ENCODE measurements at regions not wholly inside any gene's neighbourhood (a gene's known extent, or its start where the extent isn't known, plus 50 kb on each side); places are given as distances from the start of the nearest gene placed in this dataset.

GRCh38 chr5:148723143-148723542 is 68.8 kb upstream of the HTR4 start:
- no peak for TF ChIP-seq CTCF (IDR thresholded peaks at IDR 0.05)
- TF ChIP-seq FOXJ3 (CRISPR knock-in tag; IDR thresholded peaks at IDR 0.05; ENCODE audit: borderline replicate concordance) = no peak
- no peak for TF ChIP-seq SP1 (CRISPR knock-in tag; conservative IDR thresholded peaks at IDR 0.05)
- no peak for TF ChIP-seq MAX (CRISPR knock-in tag; IDR thresholded peaks at IDR 0.05)
- no peak for TF ChIP-seq IRF1 (CRISPR knock-in tag; IDR thresholded peaks at IDR 0.05)
- TF ChIP-seq ZBTB21 (CRISPR knock-in tag; IDR thresholded peaks at IDR 0.05; ENCODE audit: borderline replicate concordance) = no peak
- TF ChIP-seq ZNF232 (CRISPR knock-in tag; IDR thresholded peaks at IDR 0.05) = no peak
- TF ChIP-seq ZBTB43 (CRISPR knock-in tag; IDR thresholded peaks at IDR 0.05) = no peak
- TF ChIP-seq CBFB (CRISPR knock-in tag; IDR thresholded peaks at IDR 0.05; ENCODE audit: low read depth) = no peak
- TF ChIP-seq TEAD4 (CRISPR knock-in tag; IDR thresholded peaks at IDR 0.05) = no peak
- no peak for TF ChIP-seq CREB1 (CRISPR knock-in tag; IDR thresholded peaks at IDR 0.05)

Data from WTC11 (cell line).